GM12872 (cell line): ENCODE measurements at regions not wholly inside any gene's neighbourhood (a gene's known extent, or its start where the extent isn't known, plus 50 kb on each side); places are given as distances from the start of the nearest gene placed in this dataset.

ENCODE experiments used
- TF ChIP-seq, protein P1 (sequence below): IDR thresholded peaks from 3 replicates; pipeline ENCODE4 v1.5.1; 2011; ENCODE audit warnings: low read depth, mild to moderate bottlenecking, low read length, moderate library complexity; ENCODE audit not compliant: insufficient read depth

DNA sequence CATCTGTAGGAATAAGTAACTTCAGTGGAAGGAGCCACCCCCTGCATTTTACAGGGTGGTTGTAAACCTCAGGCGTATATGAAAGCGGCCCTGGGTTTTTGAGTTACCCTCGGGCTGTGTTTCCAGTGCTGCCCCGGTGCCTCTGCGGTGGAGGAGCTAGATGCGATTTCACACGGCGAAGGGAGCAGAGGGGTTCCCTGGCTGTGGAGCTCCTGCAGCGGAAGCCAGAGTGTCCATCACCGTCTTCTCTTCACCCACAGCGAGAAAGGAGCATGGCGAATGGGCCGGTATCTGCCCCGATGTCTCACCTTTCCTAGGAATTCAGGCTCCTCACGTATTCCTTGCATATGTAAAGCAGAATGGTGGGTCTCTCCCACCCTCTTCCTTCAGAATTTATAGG, 253.6 kb downstream of the THBS2 start:
- TF ChIP-seq, protein P1, sequence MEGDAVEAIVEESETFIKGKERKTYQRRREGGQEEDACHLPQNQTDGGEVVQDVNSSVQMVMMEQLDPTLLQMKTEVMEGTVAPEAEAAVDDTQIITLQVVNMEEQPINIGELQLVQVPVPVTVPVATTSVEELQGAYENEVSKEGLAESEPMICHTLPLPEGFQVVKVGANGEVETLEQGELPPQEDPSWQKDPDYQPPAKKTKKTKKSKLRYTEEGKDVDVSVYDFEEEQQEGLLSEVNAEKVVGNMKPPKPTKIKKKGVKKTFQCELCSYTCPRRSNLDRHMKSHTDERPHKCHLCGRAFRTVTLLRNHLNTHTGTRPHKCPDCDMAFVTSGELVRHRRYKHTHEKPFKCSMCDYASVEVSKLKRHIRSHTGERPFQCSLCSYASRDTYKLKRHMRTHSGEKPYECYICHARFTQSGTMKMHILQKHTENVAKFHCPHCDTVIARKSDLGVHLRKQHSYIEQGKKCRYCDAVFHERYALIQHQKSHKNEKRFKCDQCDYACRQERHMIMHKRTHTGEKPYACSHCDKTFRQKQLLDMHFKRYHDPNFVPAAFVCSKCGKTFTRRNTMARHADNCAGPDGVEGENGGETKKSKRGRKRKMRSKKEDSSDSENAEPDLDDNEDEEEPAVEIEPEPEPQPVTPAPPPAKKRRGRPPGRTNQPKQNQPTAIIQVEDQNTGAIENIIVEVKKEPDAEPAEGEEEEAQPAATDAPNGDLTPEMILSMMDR: no peak

DNA sequence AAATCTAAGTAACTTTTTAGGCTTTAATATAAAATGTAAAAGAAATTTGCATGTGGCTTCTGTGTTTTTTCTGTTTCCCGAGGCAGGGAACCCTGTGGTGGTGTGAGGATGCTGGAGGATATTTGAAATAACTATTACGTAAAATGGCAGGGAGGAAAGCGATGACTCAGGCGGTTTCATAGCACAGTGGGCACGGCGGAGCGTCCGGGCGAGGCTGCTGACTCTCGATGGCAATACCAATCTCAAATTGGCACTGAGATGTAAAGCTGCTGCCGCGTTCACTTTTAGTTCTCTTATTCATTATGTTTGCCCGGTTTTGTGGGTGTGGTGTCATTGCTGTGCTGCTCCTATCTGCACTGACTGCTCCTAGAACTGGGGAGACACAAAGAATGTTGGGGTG, 254.3 kb downstream of the THBS2 start:
- TF ChIP-seq, protein P1: no peak

DNA sequence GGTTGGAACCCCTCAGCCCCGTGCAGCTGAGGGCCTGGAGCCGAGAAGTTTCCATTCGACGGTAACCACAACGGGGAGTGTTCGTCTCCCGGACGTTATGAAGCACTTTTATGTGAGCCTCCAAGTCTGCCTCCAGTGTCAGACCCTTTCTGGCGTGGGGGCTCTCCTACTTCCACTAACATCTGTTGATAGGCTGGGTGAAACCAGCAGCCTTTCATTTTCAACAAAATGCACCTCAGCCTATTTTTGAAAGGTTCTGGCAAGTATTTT, 257.4 kb downstream of the THBS2 start:
- TF ChIP-seq, protein P1: no peak

DNA sequence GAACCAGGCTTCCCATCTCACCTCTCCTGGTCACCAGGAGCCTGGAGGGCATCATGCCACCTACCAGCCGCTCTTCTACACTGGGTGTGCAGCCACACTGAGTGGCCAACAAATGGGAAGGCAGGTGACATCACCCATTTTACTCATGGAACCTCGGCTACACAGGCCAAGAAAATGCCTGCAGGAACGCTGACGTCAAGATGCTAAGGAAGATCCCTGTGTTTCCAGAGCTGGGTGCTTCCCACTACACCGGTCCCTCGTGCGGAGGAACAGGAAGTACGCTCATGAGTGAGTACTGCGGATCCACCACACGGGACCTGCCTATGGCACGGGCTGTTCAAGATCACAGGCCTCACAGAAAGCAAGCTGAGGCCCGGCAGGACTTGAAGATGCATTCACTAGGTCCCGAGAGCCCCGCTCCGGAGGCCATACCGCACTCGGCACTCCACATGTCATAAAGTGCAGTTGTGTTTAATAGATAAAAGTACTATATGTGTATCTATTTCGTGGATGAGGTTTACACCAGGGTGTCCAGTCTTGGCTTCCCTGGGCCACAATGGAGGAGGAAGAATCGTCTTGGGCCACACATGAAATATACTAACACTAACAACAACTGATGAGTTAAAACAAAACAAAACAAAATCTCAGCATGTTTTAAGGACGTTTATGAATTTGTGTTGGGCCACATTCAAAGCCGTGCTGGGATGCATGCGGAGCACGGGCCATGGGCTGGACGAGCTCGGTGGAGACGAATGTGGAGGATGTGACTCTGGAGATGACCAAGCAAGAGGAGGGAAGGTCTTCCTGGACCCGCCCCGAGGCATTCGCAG, 257.9 kb downstream of the THBS2 start:
- TF ChIP-seq, protein P1: no peak

DNA sequence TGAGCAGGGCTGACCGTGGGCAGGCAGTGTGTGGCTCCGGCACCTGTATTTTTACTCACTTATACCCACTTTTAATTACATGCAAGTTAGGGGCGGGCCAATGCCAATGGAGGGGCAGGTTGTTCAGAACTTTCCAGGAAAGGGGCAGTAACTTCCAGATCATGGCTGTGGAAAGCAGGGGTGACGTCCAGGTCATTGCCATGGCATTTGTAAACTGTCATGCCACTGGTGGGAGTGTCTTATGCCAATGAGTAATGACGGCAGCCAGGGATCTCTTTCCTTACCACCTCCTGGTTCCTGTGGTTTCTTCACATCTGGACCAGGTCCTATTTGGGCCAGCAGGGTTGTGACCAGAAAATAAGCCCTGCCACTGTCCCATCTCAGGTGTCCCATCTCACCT, 258.7 kb downstream of the THBS2 start:
- TF ChIP-seq, protein P1: no peak

DNA sequence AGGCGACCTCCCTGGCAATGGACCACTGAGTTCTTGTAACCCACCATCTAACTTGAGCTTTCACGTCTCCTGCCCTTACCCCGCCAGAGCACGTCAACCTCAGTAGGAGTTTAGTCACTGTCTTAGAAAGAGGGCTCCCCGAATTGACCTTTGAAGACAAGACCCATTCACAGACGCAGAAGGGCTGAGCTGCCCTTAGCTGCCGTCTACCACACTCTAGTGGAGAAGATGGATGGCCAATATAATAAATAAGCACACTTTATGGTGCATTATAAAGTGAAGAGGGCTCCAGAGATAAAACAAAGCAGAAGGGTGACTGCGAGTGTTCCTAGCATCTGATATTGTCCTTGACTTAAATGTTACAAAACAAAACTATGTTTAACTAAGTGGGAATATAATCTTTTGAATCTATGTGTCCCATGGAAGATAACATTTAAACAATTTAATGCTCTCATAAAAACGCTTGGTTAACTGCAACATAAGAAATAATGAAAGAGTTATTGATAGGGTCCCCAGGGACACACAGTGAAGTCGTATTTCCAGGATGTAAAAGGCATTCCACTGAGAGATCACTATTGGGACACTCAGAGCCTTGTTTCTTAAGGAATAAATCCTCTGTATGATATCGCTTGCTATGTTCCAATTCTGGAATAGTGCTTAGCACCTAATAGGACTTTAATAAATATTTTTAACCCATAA, 261.1 kb downstream of the THBS2 start:
- TF ChIP-seq, protein P1: no peak

DNA sequence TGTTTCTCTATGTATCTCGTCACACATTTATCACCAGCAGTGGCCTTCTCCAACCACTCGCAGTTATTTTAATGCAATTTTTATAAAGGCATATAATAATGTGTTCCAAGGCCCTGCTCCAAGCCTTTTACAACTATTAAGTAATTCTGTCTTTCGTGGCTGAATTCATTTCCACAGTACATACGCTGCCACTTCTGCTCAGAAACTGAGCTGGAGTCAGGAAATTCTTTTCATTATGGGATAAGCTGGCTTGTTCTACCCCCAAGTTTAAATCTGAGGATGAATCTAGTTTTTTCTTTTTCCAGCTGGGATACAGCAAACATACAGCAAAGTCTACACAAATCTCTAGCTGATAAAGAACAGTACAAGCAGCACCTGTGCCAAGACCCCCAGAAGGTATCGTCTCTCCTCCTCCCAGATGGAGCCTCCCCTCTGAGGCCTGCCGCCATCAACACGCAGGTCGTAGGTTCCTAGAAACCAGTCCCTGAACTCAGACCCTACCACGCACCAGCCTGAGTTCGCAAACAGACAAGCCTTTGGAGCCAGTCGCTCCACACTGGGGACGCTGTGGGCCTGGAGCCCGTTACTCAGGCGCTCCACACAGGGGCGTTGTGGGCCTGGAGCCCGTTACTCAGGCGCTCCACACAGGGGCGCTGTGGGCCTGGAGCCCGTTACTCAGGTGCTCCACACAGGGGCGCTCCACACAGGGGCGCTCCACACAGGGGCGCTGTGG, 263.5 kb downstream of the THBS2 start:
- TF ChIP-seq, protein P1: no peak
